ENCODE measurements at regions not wholly inside any gene's neighbourhood (a gene's known extent, or its start where the extent isn't known, plus 50 kb on each side); places are given as distances from the start of the nearest gene placed in this dataset.
A peak's percentile ranks its signal among the peaks of the same experiment; 100 is the strongest.

GRCh38 chr9:15113288-15113687 lies 193.7 kb downstream of the TTC39B start:
- no peak for FAIRE-seq

DNA sequence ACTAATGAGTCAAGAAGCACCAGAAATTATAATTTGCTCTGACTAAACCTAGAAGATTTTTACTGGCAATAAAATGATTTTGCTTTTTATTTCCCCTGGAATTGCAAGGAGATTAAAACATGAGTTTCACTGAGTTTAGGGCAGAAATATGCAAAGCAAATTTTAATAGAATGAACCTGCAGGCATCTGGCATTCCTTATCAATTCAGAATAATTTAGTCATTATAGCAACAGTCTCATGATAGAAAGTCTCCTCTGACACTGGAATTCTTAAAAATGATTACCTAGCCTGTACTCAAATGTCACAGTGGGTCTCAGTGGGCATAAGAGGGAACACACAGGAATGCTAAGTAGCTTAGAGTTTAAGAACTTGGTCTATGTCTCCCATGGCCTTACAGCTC lies 195.9 kb downstream of the TTC39B start:
- DNase-seq (ENCODE audit: insufficient read length, low spot score) = no peak
- no peak for FAIRE-seq
- TF ChIP-seq, protein P1, sequence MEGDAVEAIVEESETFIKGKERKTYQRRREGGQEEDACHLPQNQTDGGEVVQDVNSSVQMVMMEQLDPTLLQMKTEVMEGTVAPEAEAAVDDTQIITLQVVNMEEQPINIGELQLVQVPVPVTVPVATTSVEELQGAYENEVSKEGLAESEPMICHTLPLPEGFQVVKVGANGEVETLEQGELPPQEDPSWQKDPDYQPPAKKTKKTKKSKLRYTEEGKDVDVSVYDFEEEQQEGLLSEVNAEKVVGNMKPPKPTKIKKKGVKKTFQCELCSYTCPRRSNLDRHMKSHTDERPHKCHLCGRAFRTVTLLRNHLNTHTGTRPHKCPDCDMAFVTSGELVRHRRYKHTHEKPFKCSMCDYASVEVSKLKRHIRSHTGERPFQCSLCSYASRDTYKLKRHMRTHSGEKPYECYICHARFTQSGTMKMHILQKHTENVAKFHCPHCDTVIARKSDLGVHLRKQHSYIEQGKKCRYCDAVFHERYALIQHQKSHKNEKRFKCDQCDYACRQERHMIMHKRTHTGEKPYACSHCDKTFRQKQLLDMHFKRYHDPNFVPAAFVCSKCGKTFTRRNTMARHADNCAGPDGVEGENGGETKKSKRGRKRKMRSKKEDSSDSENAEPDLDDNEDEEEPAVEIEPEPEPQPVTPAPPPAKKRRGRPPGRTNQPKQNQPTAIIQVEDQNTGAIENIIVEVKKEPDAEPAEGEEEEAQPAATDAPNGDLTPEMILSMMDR (IDR thresholded peaks at IDR 0.05; ENCODE audit: insufficient read depth, missing control alignments) = no peak

More at GRCh38 chr9:15113288-15113687, 193.7 kb downstream of the TTC39B start:
- TF ChIP-seq, protein P1 (IDR thresholded peaks at IDR 0.05; ENCODE audit: insufficient read depth, missing control alignments) = no peak
- no peak for DNase-seq (ENCODE audit: insufficient read length, low spot score)

DNA sequence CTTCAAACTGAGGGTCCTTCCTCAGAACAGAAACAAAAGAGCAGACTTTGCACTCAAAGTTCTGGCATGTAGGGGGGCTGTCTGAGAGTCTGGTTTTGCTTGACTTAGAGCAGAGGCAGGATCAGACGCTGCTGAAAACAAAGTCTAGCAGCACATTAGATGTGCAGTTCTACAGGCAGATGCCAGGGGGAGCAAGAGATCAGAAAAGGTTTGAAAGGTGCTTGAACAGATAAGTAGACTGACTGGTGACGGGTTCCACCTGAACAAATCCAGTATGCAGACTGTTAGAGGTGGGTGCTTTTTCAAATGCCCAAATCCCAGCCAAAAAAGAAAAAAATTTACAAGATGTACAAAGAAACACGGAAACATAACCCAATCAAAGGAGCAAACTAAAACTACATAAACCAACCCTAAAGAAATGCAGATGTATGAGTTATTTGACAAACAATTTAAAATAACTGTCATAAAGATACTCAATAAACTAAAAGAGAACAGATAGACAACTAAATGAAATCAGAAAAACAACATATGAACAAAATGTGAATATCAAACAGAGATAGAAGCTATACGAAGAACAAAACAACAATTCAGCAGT lies 194.7 kb upstream of the FREM1 start:
- TF ChIP-seq, protein P1 (IDR thresholded peaks at IDR 0.05; ENCODE audit: insufficient read depth, missing control alignments) = peak; percentile 69
- FAIRE-seq = peak; percentile 38
- DNase-seq (ENCODE audit: insufficient read length, low spot score) = no peak

DNA sequence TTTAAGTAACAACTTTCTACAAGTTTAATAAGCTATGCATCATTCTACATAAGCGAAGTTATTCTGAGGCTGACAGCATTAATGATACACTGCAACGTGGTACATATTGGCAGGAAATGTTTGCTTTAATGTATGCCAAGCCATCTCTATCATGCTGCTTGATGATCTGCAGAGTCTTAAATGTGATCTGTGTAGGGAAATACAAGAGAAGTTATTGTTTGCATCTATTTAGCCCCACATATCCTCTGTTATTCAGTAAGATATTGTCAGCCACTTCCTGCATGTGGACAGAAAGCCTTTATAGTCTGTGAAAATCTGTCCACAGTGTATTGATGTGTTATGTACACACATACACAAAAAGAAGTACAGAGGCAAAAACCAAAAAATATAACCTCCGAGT lies 193.1 kb upstream of the FREM1 start:
- FAIRE-seq = no peak
- TF ChIP-seq, protein P1 (IDR thresholded peaks at IDR 0.05; ENCODE audit: insufficient read depth, missing control alignments) = no peak
- DNase-seq (ENCODE audit: insufficient read length, low spot score) = no peak

GRCh38 chr9:15101095-15101494 lies 190.9 kb upstream of the FREM1 start:
- TF ChIP-seq, protein P1 (IDR thresholded peaks at IDR 0.05; ENCODE audit: insufficient read depth, missing control alignments) = no peak
- FAIRE-seq (no peak), DNase-seq (ENCODE audit: insufficient read length, low spot score) (no peak)

DNA sequence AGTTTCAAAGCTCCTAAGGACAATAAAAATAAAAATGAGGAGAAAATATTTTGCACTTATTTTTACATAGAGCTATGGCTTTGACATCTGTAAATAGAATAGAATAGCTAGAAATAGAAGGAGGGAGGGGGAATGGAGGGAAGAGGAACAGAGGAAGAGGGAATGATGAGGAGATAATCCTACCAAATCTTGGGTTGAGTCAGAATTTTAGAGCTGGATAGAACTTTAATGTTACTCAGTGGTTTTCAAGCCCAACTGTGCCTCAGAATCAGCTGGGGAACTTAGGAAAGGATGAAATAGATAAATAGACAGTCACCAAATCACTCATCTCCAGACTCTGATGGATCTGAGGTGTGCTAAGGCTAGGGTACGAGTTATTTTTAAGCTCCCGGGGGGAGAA lies 190.3 kb upstream of the FREM1 start:
- TF ChIP-seq, protein P1 (IDR thresholded peaks at IDR 0.05; ENCODE audit: insufficient read depth, missing control alignments) = no peak
- DNase-seq (ENCODE audit: insufficient read length, low spot score) = no peak
- no peak for FAIRE-seq

DNA sequence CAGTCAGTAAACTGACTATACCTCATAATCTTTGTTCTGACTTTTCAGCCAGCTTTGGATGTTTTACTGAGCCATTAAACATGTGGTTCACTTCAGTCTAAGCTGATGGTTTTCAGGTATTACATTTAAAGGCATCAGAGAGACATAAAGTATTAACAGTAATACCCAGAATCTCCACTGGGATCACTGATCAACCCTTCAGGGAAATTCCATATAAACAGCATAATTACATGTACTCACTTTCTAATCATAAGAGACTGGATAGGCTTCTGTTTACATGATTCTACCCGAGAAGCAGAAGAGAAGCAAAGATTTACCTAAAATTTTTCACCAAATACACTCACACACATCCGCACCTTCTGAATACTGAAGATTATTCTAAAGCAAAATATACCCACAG lies 186.7 kb upstream of the FREM1 start:
- DNase-seq (ENCODE audit: insufficient read length, low spot score) (no peak), FAIRE-seq (no peak)
- TF ChIP-seq, protein P1 (IDR thresholded peaks at IDR 0.05; ENCODE audit: insufficient read depth, missing control alignments) = no peak

Measured in D721Med (cell line).